Colonic mucosa (tissue), 4 donors: ENCODE measurements at regions not wholly inside any gene's neighbourhood (a gene's known extent, or its start where the extent isn't known, plus 50 kb on each side); places are given as distances from the start of the nearest gene placed in this dataset.
A peak's percentile ranks its signal among the peaks of the same experiment; 100 is the strongest.

ENCODE experiments used
- DNase-seq: peaks from one replicate; pipeline ENCODE4 v3.0.0-alpha.2; 2020
- H3K27ac ChIP-seq: fragments of 200-600 bp; one replicate; pipeline ENCODE4 v1.8.0; 2021
- H3K27me3 ChIP-seq: fragments of 200-600 bp; one replicate; pipeline ENCODE4 v1.8.0; 2021
- H3K36me3 ChIP-seq: fragments of 200-600 bp; one replicate; pipeline ENCODE4 v1.8.0; 2021
- H3K4me1 ChIP-seq: fragments of 200-600 bp; one replicate; pipeline ENCODE4 v1.8.0; 2021; ENCODE audit warnings: mild to moderate bottlenecking
- H3K4me3 ChIP-seq: fragments of 200-600 bp; one replicate; pipeline ENCODE4 v1.8.0; 2021
- H3K9ac ChIP-seq, 2 donors: one replicate each; pipeline ENCODE4 v1.7.0; 2013; ENCODE audit warnings: control low read depth in 2 of 2, low read depth in 2 of 2, low read length in 2 of 2
- H3K9me3 ChIP-seq: fragments of 200-600 bp; one replicate; pipeline ENCODE4 v1.8.0; 2021
- CTCF ChIP-seq: fragments of 200-600 bp; IDR thresholded peaks from one replicate; pipeline ENCODE4 v1.8.0; 2022; ENCODE audit warnings: antibody characterized with exemption, mild to moderate bottlenecking
- intact Hi-C: fragments of 100-400 bp; cut with DNase I; formaldehyde crosslinking; loops from one replicate; pipeline ENCODE4 v1.14.1; 2022
- donor health status: healthy.
- donor health status: DM: no; HTN: no; CAD: no.
- donor health status: DM: no; HTN: no; CAD: no.

- Histone ChIP-seq H3K27me3 (no peaks in the 10 kb centered on the region), H3K9me3 (no peaks in the 10 kb centered on the region), H3K9ac (no peak overlapping the region), H3K4me1 (no peaks in the 10 kb centered on the region), H3K4me3 (no peak overlapping the region), H3K27ac (no peak overlapping the region), H3K36me3 (no peaks in the 10 kb centered on the region)
- no peak for DNase-seq
- intact Hi-C loops: no loop called here
- TF ChIP-seq CTCF: no peak
Measured at GRCh38 chr2:34729845-34730244, 1130.7 kb upstream of the FAM98A start.

- no peak for TF ChIP-seq CTCF
- Histone ChIP-seq H3K27me3 (no peaks in the 10 kb centered on the region), H3K9ac (no peak overlapping the region), H3K36me3 (no peaks in the 10 kb centered on the region), H3K27ac (no peak overlapping the region), H3K4me1 (no peaks in the 10 kb centered on the region), H3K4me3 (no peak overlapping the region), H3K9me3 (no peaks in the 10 kb centered on the region)
- no peak for DNase-seq
- intact Hi-C loops: no loop called here
Measured at GRCh38 chr2:34724107-34724506, 1125.0 kb upstream of the FAM98A start.

- H3K4me3 ChIP-seq: no peak overlapping the region
- no peak for TF ChIP-seq CTCF
- H3K36me3 ChIP-seq: no peaks in the 10 kb centered on the region
- H3K27me3 ChIP-seq: no peaks in the 10 kb centered on the region
- DNase-seq: no peak
- intact Hi-C loops: no loop called here
- no peaks in the 10 kb centered on the region for H3K4me1 ChIP-seq
- no peaks in the 10 kb centered on the region for H3K9me3 ChIP-seq
- no peak overlapping the region for H3K27ac ChIP-seq
- no peak overlapping the region for H3K9ac ChIP-seq
Measured at GRCh38 chr2:34723683-34724082, 1124.6 kb upstream of the FAM98A start.

- no peak overlapping the region for H3K9ac ChIP-seq
- intact Hi-C loops: no loop called here
- no peak for TF ChIP-seq CTCF
- no peaks in the 10 kb centered on the region for H3K9me3 ChIP-seq
- H3K27me3 ChIP-seq: no peaks in the 10 kb centered on the region
- no peaks in the 10 kb centered on the region for H3K4me1 ChIP-seq
- no peaks in the 10 kb centered on the region for H3K36me3 ChIP-seq
- no peak overlapping the region for H3K4me3 ChIP-seq
- DNase-seq: no peak
- no peak overlapping the region for H3K27ac ChIP-seq
Measured at GRCh38 chr2:34719206-34719605, 1120.1 kb upstream of the FAM98A start.

GRCh38 chr2:34705551-34706247 lies 1106.6 kb upstream of the FAM98A start:
- no peaks in the 10 kb centered on the region for H3K27me3 ChIP-seq
- DNase-seq: no peak
- H3K4me1 ChIP-seq: no peaks in the 10 kb centered on the region
- H3K36me3 ChIP-seq: no peaks in the 10 kb centered on the region
- H3K9ac ChIP-seq: no peak overlapping the region
- intact Hi-C loops: no loop called here
- peak overlapping the region; percentile 0 for H3K27ac ChIP-seq
- no peak overlapping the region for H3K4me3 ChIP-seq
- no peak for TF ChIP-seq CTCF
- H3K9me3 ChIP-seq: no peaks in the 10 kb centered on the region
